ENCODE measurements at regions not wholly inside any gene's neighbourhood (a gene's known extent, or its start where the extent isn't known, plus 50 kb on each side); places are given as distances from the start of the nearest gene placed in this dataset.

DNA sequence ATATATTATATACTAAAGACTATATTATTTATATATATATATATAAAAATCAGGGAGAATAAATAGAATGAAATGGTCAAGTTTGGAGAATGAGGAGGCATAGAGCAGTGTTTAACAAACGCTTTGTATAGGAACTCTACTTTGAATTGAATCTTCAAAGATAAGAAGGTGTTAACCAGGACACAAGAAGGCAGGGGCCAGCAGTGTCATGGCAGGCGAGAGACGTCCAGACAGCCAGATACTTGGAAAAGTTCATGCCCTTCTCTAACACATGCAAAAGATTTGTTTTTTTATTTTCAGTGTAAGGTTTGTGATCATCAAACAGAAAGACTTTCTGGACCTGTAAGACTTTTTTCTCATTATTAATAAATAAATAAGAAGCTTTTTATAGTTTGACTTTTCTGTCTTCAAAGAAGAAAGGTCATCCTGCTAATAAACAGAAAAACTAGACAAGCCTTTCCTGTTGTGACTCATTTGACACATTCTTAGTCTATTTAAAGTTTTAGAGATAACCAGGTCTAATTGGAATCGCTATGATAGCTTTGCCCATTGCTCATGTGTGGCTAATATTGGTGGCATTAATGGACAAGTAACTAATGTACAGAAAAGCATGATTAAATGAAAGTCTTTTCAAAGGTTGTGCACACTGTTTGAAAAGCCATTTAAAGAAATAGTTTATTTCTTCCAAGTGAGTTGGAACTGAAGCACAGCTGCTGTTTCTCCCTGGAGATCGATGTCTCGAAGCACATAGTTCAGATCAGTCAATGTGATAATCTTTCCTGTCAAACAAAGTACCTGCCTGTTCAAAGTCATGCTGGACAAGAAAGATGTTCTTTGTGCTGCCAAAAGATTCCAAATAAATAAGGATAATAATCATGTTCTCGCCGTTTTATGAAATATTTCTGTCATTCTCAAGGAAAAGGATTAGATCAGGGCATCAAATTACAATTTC lies 420.4 kb upstream of the OPRM1 start (continued):
- TF ChIP-seq ZNF512 (CRISPR knock-in tag; IDR thresholded peaks at IDR 0.05) (no peak), PAWR (CRISPR knock-in tag; IDR thresholded peaks at IDR 0.05; ENCODE audit: borderline replicate concordance) (no peak), ZNF781 (CRISPR knock-in tag; IDR thresholded peaks at IDR 0.05; ENCODE audit: borderline replicate concordance, not compliant biosample characterization) (no peak), NFIB (CRISPR knock-in tag; IDR thresholded peaks at IDR 0.05; ENCODE audit: borderline replicate concordance) (no peak), KAT7 (CRISPR knock-in tag; IDR thresholded peaks at IDR 0.05; ENCODE audit: borderline replicate concordance) (no peak), TCF7 (IDR thresholded peaks at IDR 0.05; ENCODE audit: low read depth) (peak; percentile 35; the same call in 1 of the 2 replicates), EZH2 (conservative IDR thresholded peaks at IDR 0.05; ENCODE audit: low read depth, low read length) (no peak), YEATS4 (CRISPR knock-in tag; IDR thresholded peaks at IDR 0.05; ENCODE audit: borderline replicate concordance) (no peak), EP300 (IDR thresholded peaks at IDR 0.05; ENCODE audit: low read depth in 2 of 2, low read length in 2 of 2) (peak in 1 of 2 experiments; percentile 42; a peak in 1 of 4 replicates), EP300 (CRISPR knock-in tag; IDR thresholded peaks at IDR 0.05; ENCODE audit: borderline replicate concordance) (no peak), MED8 (CRISPR knock-in tag; IDR thresholded peaks at IDR 0.05; ENCODE audit: insufficient replicate concordance) (no peak), NFKBIZ (CRISPR knock-in tag; IDR thresholded peaks at IDR 0.05) (no peak), HNRNPL (IDR thresholded peaks at IDR 0.05; ENCODE audit: low read depth, low read length) (no peak), GLMP (CRISPR knock-in tag; IDR thresholded peaks at IDR 0.05; ENCODE audit: borderline replicate concordance) (no peak), MXD1 (CRISPR knock-in tag; IDR thresholded peaks at IDR 0.05) (no peak), ZFP37 (CRISPR knock-in tag; IDR thresholded peaks at IDR 0.05; ENCODE audit: borderline replicate concordance) (no peak)
- TF ChIP-seq, protein P1, sequence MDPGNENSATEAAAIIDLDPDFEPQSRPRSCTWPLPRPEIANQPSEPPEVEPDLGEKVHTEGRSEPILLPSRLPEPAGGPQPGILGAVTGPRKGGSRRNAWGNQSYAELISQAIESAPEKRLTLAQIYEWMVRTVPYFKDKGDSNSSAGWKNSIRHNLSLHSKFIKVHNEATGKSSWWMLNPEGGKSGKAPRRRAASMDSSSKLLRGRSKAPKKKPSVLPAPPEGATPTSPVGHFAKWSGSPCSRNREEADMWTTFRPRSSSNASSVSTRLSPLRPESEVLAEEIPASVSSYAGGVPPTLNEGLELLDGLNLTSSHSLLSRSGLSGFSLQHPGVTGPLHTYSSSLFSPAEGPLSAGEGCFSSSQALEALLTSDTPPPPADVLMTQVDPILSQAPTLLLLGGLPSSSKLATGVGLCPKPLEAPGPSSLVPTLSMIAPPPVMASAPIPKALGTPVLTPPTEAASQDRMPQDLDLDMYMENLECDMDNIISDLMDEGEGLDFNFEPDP (CRISPR knock-in tag; conservative IDR thresholded peaks at IDR 0.05) = no peak
- TF ChIP-seq, protein P2, sequence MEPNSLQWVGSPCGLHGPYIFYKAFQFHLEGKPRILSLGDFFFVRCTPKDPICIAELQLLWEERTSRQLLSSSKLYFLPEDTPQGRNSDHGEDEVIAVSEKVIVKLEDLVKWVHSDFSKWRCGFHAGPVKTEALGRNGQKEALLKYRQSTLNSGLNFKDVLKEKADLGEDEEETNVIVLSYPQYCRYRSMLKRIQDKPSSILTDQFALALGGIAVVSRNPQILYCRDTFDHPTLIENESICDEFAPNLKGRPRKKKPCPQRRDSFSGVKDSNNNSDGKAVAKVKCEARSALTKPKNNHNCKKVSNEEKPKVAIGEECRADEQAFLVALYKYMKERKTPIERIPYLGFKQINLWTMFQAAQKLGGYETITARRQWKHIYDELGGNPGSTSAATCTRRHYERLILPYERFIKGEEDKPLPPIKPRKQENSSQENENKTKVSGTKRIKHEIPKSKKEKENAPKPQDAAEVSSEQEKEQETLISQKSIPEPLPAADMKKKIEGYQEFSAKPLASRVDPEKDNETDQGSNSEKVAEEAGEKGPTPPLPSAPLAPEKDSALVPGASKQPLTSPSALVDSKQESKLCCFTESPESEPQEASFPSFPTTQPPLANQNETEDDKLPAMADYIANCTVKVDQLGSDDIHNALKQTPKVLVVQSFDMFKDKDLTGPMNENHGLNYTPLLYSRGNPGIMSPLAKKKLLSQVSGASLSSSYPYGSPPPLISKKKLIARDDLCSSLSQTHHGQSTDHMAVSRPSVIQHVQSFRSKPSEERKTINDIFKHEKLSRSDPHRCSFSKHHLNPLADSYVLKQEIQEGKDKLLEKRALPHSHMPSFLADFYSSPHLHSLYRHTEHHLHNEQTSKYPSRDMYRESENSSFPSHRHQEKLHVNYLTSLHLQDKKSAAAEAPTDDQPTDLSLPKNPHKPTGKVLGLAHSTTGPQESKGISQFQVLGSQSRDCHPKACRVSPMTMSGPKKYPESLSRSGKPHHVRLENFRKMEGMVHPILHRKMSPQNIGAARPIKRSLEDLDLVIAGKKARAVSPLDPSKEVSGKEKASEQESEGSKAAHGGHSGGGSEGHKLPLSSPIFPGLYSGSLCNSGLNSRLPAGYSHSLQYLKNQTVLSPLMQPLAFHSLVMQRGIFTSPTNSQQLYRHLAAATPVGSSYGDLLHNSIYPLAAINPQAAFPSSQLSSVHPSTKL (CRISPR knock-in tag; IDR thresholded peaks at IDR 0.05) = peak; percentile 14; the same call in 1 of the 2 replicates
